Fibroblast of upper back skin (primary cell): ENCODE measurements at regions not wholly inside any gene's neighbourhood (a gene's known extent, or its start where the extent isn't known, plus 50 kb on each side); places are given as distances from the start of the nearest gene placed in this dataset.
"Not testable (repeated sequence)": the region's sequence is repeated elsewhere in the genome, so short reads cannot be mapped to it uniquely, and the experiment has no call there.

Experiments
- DNase-seq: peaks from one replicate; pipeline ENCODE4 v3.0.0-alpha.2; 2013

DNA sequence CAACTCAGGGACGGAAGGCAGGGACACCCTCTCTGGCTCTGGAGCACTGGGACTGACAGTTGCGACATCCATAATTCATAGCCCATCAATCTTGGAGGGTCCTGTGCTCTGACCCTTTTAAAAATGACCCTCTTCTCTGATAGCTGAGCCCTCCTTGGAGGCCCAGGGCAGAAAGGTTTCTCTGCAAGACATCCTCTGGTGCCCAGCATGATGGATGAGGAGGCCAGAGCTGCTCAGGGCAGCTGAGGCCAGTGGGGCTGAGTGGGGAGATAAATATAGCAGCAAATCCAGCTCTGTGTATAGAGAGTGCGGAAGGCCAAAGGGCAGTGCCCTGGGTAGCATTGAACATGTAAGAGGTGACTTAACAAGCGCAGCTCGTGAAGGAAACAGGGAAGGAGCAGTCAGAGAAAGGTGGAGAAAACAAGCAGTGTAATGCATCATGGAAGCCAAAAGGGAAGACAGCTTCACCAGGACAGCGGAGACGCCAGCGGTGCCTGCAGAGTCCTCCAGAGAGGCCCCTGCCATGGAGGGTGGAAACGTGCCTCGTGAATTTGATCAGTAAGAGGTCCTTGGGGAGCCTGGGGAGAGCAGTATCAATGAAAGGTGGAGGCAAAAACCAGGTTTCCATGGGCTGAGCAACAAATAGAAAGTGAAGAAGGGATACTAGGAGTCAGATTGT lies 50.4 kb upstream of the FMOD start:
- DNase-seq: no peak

DNA sequence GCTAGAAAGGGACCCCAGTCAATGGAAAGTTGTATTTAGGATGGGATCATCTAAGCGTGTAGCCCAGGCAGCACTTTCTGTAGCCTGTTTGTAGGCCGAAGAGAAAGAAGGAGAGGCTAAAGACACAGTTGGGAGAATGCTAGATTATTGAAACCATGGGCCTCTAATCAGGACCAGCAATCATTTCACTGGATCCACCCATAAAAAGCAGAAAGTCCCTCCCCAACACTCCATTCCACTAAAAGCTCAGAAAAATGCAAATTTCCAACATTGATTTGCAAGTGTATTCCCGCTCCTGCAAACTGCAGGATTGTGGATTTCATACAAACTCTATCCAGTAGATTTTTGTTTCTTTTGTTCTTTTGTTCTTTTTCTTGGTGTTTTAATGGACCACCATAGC lies 51.2 kb upstream of the FMOD start:
- DNase-seq: no peak

DNA sequence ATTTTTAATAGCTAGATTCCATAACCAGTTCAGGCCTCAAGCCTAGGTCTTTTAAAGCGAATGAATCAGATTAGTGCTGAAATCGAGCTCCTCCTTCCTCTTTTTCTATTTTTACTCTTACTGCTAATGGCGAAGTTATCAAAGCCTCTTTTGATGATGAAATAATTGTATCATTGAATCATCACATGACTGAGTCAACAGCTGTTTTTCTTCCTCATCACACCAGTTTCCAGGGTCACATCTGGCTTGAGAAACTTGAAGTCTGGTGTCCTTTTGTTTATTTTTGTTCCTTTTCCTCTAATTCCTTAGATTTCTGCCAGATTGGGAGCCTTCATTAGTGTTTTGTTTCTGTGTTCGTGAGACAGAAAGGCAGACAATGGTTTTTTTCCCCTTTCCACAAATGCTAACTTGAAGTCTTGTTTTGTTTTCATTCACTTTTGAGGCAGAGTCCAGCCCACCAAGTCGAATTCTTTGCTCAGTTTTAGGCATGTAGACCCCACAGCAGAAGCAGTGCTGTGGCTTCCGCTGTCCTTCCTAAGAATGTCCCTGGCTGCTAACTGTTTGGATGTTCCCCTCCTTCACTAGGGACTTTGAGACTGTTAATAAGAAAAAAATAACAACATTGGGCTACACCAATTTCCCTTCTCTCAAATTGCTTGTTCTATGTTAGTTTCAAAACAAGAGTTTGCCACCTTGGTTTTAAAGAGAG lies 51.9 kb upstream of the FMOD start:
- peak; percentile 83 for DNase-seq

DNA sequence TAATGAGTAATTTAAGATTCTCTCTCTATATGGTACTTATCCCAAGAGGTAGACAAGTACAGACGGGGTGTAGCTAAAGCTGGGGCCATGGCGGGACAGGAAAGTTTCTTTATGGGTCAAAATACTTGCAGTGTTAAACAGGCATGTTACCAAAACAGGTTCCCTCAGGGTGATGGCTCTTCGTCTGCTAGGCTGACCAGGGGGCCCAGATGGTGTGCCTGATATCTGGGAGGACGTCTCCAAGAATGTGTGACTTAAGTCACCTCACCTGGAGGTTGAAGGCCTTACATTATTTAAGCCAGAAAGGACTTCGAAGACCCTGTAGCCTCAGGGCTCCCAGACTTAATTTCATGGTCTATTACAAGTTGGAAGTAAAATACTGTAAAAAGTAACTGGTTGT lies 52.7 kb upstream of the FMOD start:
- DNase-seq: no peak

DNA sequence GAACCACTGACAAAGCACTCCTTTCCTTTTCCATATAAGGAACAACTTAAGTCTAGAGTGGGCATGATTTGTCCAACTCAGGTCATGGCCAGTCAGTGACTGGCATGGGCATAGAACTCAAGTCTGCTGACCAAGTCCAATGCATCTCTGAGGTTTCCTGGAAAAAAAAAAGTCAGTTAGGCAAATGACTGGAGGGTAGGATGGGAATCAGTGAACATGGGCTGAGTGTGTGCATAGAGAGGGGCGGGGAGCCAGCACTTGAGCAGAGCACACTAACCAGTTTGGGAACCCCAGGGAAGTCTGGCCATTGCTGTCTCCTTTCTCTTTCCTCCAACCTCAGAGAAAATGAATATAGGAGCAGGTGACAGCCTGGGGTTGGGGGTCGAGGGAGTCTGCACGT lies 53.6 kb upstream of the FMOD start:
- DNase-seq: no peak

DNA sequence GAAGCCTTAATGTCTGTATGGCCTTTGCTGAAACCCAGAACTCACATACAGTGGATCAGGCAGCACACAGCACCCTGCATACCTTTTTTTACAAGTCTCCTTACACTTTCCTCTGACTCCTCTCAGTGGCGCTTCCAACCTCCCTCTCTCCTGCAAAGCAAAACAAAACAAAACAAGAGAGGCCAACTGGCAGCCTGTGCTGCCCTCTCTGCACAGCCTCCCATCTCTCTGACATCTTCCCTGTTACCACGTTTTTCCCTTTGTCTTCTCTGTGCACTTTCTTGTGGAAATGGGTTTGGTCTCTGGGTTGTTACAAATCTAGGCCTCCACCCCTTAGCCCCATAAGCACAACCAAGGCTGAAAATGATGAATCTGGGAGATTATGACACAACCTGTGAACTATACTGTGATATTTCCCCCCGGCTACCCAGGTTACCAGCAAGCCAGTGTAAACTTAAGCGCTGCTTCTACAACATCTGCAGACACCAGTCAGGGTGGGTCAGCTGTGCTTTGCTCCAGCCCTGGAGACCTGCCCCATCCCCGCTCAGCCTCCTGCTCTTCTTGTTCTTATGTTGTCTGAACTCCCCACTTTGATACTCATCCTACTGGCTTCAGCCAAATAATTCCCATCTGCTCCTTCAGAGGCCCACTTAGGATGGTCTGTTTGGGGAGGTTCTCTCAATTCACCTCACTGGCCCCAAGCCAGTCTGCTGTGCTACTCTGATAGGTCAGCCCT lies 54.9 kb upstream of the FMOD start:
- no peak for DNase-seq

DNA sequence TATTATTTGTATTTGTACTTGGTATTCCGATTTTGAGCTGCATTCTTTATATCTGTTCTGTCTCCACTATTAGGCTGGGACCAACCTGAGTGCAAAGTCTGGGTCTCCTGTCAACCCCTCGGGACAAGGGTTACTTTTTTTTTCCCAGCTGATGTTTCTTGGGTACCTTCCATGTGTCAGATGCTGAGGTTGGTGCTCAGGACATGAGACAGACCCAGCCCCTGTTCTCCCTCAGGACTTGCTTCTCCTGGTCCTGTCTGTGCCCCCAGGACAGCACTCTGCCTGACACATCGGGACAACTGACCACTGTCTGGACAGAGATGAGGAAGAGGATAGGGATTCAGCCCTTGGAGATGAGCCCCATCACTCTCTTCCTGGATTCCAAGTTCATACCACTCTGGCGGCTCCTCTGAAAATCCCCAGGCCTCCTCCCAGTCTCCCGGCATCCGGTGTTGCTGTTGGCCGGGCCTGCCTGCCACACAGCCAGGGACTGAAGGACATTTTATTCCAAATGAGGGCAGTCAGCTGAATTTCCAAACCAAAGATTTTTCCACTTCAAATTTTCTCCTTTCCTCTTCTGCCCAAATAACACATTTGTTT lies 55.6 kb upstream of the FMOD start:
- peak; percentile 15 for DNase-seq

DNA sequence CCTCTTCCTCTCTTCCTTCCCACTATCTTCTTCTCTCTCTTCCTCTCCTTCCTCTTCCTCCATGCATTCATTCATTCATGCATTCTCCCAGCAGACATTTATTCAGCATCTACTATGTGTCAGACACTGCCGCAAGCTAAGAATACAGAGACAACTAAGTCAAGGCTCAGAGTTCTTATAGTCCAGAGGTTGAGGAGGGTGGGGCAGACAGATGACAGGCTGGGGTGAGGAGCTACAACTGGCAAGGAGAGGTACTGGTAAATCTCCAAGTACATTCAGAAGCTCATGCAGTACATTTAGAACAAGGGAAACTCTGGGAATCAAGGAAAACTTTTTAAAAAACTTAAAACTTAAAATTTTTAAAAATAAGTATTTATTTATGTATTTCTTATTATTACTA lies 56.4 kb upstream of the FMOD start:
- DNase-seq: no peak

DNA sequence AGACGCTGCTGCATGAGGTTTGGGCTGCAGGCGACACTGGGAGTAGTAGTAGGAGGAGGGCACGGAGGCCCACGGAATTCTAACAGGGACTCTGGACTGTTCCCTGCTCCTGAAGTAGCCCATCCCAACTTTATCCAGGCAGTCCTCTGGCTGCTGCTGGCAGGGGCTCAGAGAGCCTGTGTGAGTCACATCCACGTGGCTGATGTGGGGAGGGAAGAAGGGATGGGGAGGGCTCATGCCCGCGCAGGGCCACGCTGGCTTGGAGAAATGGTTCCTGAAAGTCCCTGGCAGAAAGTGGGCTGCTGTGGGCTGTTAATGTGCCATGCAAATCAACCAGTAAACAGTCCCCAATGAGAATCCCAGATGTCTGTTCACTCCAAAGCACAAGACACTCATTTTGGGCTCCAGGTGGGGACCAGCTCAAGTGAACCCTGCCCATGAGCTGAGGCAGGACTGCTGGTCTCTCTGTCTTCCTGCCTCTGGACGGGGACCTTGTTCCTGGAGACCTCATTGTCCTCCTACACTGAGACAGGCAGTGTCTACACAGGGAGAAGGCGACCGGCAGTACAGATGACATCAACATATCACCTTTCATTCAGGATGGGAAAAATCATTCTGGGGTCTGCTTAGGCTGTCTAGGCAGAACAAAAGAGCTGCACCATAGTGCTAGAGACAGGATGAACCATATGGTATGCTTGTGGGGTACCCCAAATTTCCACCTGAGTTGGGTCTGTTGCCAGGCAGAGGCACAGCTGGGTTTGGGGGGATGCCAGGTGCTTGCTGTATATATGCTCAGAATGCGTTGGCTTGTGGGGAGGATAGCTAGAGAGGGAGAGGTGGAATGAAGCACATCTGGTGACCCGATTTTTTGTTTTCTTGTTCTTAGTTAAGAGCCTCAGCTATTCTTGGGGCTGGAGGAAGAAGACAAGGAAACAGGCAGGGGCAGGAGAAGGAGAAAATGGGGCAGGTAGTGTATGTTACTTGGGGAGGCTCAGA lies 57.9 kb upstream of the FMOD start:
- DNase-seq: peak; percentile 87

DNA sequence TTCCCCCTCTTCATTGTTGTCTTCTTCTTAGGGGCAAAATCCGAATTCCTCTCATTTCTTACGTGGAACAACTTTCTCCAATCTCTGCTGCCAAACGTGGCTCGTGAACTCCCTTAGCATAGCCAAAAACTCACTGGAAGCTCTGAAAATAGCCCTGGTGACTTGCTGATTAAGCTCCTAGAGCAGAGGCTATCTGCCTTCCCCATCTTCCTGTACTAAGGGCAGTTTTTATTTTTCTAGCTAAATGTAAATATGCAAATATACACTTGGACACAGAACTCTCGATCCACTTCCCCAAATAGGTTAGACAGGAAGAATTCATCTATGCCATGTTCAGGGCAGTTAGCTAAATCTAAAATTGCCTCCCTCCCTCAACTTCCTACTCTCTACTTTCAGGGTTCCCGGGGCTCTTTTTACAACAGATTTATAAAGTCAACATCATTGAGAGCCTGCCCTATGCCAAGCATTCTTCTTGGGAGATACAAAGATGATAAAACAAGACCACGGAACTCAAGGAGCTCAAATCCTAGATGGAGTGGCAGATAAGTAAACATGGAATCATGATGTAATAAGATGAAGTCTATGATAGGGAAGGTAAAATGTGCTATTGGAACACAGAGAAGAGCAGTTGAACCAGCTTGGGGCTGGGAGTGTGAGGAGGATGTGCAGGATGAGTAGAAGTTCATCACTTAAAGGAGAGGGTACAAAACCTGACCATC lies 59.4 kb upstream of the FMOD start:
- DNase-seq: no peak

DNA sequence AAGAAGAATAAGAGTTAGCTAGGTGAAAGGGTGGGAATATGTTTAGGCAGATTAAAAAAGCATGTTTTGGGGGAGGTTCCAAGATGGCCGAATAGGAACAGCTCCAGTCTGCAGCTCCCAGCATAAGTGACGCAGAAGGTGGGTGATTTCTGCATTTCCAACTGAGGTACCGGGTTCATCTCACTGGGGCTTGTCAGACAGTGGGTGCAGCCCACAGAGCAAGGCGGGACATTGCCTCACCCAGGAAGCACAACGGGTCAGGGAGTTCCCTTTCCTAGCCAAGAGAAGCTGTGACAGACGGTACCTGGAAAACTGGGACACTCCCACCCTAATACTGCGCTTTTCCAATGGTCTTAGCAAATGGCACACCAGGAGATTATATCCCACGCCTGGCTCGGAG lies 60.5 kb upstream of the FMOD start:
- DNase-seq: not testable (repeated sequence)

DNA sequence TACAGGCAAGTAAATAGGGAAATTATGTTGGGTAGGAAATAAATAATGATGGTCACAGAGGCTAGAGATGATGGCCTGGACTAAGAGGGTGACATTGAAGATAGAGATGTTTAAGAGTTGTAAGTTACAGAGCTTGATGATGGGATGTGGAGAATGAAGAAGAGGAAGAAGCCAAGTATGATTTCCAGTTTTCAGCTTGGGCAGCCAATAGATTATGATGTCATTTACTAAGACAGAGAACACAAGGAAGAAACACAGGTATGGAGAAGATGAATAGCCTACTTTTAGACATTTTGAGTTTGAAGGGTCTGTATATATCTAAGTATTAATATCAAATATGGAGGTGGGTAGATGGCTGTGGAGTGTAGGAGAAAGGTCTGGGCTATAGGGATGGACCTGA lies 56.0 kb upstream of the PRELP start:
- no peak for DNase-seq

DNA sequence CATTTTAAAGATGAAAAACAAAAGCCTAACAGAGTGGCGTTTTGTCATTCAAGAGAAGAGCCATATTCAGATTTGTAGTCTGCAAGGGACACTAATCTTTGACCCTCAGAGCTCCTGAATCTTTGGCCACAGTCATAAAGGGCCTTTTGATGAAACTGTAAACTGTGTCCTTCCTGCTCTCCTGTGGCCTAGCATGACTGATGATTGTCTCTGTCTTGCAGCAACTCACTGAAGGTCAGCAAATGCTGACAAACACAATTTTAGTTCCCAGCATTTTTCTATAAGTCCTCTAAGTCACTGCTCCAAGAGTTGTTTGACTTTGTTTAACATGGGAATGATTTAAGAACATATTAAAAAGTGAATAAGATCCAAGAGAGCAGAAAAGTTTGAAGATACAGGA lies 55.3 kb upstream of the PRELP start:
- no peak for DNase-seq

DNA sequence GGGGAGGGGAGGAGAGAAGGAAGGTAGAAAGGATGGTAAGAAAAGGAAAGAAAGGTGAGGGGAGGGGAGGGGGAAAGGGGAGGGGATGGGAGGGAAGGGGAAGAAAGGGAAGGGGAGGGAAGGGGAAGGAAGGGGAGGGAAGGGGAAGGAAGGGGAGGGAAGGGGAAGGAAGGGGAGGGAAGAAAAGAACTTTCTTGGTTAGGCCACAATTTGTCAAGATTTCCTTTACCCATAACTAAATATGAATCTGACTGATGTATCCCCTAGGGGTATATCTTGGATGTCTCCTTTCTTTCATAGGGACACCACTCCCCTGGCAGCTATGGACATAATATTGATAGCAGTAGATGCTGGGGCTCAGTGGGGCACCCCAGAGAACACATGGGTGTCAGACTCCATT lies 54.4 kb upstream of the PRELP start:
- no peak for DNase-seq

DNA sequence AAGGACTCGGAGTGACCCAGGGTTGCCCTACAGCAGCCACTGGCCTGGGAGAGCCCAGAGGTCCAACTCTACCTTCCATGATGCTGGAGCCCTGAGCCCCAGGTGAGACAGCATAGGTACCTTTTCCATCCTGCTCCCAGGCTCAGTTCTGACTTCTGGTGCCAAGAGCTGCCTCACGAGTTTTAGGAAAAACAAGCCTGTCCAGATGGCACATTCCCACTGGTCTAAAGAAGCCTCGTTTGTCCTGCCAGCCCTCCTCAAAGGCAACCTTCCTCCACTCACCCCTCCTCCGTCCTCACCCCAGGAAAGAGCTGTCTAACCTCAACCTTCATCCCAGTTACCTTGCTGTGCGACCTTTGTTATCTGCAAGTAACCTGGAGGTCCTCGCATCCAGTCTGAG lies 53.5 kb upstream of the PRELP start:
- DNase-seq: no peak

DNA sequence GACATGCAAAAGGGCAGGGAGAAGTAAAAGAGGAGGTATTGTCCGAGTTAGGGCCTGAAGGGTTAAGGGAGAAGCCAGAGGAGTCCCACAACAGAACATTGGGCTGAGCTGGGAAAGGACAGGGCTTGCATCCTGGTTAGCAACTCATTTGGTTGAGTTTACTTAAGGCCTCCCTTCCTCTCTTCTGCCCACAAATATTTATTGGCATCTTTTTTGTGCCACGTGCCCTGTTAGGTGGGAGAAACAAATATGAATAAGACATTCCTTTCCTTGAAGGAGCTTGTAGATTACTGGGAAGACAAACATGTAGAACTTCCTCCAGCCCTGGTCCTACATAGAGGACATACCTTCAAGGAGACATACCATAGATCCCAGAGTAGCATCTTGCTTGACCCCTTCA lies 53.0 kb upstream of the PRELP start:
- no peak for DNase-seq

DNA sequence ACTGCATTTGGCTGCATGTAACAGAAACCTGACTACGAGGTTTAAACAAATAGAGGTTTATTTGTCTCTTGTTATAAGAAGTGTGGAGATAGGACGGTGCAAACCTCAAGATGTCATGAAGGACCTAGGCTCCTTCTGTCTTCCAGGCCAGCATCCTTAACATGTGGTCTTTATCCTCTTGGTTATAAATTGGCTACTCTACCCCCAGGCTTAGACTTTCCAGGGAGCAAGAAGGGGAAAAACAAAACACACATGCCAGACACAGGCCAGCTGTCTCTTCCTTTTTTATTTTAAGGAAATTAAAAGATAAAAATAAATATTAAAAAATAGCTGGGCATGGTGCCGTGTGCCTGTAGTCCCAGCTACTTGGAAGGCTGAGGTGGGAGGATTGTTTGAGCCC lies 51.3 kb upstream of the PRELP start:
- no peak for DNase-seq

DNA sequence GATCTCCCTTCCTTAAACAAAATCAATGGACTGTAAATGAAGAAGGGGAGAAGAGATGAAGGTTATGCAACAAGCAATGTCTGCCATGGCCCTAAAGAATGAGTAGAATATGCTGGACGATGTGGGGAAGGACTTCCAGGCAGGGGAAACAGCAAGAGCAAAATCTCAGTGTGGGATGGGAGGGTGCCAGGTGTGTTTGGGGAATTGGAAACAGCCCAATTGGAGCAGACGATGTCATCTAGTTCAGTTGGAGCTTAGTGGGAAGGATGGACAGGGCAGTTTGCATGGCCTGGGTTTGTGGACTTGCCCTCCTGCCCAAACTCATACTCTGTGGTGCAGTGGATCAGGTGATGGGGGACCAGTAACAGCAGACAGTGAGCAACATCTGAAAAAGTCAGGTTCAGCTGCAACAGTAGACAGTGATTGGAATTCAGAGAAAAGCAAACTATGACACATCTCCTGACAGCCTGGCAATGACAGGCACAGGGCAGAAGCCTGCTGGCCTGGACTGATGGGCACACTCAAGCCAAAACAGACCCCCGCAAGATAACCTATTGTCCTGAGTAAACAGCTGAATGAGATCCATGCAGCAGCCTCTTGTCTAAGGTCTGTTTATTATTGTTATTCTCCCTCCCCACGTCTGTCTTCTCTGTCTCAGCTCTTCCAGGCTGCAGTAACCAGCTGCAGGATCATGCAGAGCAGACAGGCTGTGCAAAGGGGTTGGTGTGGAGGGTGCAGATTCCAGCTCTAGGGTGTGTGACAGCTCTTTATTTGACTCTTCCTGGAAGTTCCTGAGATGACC lies 50.5 kb upstream of the PRELP start:
- no peak for DNase-seq

DNA sequence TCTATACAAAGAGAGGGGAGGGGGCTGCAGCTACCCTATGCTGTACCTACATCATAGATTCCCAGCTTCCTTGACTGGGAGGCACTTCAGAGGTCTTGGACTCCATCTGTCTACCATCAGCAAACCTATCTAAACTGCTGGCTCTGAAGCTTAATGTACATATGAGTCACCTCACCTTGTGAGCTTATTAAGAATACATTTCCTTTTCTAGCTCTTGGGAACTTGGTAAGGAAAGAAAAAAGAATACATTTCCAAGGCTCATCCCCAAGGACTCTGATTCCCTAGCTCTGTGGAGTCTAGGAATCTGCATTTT lies 50.0 kb upstream of the PRELP start:
- peak; percentile 39 for DNase-seq
